ENCODE measurements at regions not wholly inside any gene's neighbourhood (a gene's known extent, or its start where the extent isn't known, plus 50 kb on each side); places are given as distances from the start of the nearest gene placed in this dataset.

- H3K27ac ChIP-seq (ENCODE audit: low read length): no peak overlapping the region
- no peaks in the 10 kb centered on the region for H3K4me1 ChIP-seq (ENCODE audit: control insufficient read depth, insufficient read depth, low read length)
- no peak for DNase-seq
- H3K9me3 ChIP-seq (ENCODE audit: control insufficient read depth, low read depth, low read length): peaks cover 8% of the 10 kb centered on the region
- H3K36me3 ChIP-seq (ENCODE audit: control insufficient read depth, insufficient read depth, low read length): no peaks in the 10 kb centered on the region
- WGBS (ENCODE audit: insufficient coverage, low lambda C conversion rate): no CpG with 5 or more reads among the region's 18 CpGs
- H3K27me3 ChIP-seq (ENCODE audit: control insufficient read depth, insufficient read depth, low read length): no peaks in the 10 kb centered on the region
- H3K4me3 ChIP-seq (ENCODE audit: low read length): no peak overlapping the region
Measured at GRCh38 chr14:106838991-106839769, 1312.8 kb downstream of the TMEM121 start.

- Histone ChIP-seq H3K36me3 (ENCODE audit: control insufficient read depth, insufficient read depth, low read length) (no peaks in the 10 kb centered on the region), H3K9me3 (ENCODE audit: control insufficient read depth, low read depth, low read length) (peaks cover 16% of the 10 kb centered on the region), H3K4me3 (ENCODE audit: low read length) (no peak overlapping the region), H3K27ac (ENCODE audit: low read length) (no peak overlapping the region), H3K4me1 (ENCODE audit: control insufficient read depth, insufficient read depth, low read length) (no peaks in the 10 kb centered on the region), H3K27me3 (ENCODE audit: control insufficient read depth, insufficient read depth, low read length) (no peaks in the 10 kb centered on the region)
- no CpG with 5 or more reads among the region's 2 CpGs for WGBS (ENCODE audit: insufficient coverage, low lambda C conversion rate)
- no peak for DNase-seq
Measured at GRCh38 chr14:106840258-106840657, 1313.9 kb downstream of the TMEM121 start.

DNA sequence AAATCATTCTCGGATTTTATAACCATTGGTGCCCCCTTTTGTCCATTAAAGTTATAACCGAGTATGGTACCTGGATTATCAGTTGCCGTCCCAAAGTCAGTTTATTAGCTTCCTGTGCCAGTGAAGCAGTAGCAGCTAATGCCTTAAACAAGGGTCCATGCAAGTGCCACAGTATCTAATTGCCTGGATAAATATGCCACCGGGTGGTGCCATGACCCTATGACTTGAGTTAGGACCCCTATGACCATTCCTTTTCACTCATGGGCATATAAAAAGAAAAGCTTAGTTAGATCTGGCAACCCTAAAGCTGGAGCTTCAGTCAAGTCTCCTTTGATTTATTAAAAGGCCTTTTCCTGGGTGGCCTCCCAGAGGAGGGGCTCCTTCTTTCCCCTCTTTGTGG, 1314.6 kb downstream of the TMEM121 start:
- Histone ChIP-seq H3K27me3 (ENCODE audit: control insufficient read depth, insufficient read depth, low read length) (no peaks in the 10 kb centered on the region), H3K27ac (ENCODE audit: low read length) (no peak overlapping the region), H3K4me1 (ENCODE audit: control insufficient read depth, insufficient read depth, low read length) (no peaks in the 10 kb centered on the region), H3K4me3 (ENCODE audit: low read length) (no peak overlapping the region), H3K9me3 (ENCODE audit: control insufficient read depth, low read depth, low read length) (peaks cover 15% of the 10 kb centered on the region), H3K36me3 (ENCODE audit: control insufficient read depth, insufficient read depth, low read length) (no peaks in the 10 kb centered on the region)
- DNase-seq: no peak
- WGBS (ENCODE audit: insufficient coverage, low lambda C conversion rate): no CpG with 5 or more reads among the region's 4 CpGs

- Histone ChIP-seq H3K36me3 (ENCODE audit: control insufficient read depth, insufficient read depth, low read length) (no peaks in the 10 kb centered on the region), H3K27ac (ENCODE audit: low read length) (no peak overlapping the region), H3K4me1 (ENCODE audit: control insufficient read depth, insufficient read depth, low read length) (no peaks in the 10 kb centered on the region), H3K4me3 (ENCODE audit: low read length) (no peak overlapping the region), H3K9me3 (ENCODE audit: control insufficient read depth, low read depth, low read length) (peaks cover 15% of the 10 kb centered on the region), H3K27me3 (ENCODE audit: control insufficient read depth, insufficient read depth, low read length) (no peaks in the 10 kb centered on the region)
- no peak for DNase-seq
- WGBS (ENCODE audit: insufficient coverage, low lambda C conversion rate): no CpG with 5 or more reads among the region's 3 CpGs
Measured at GRCh38 chr14:106841701-106842100, 1315.3 kb downstream of the TMEM121 start.

GRCh38 chr14:106842687-106843086, 1316.3 kb downstream of the TMEM121 start:
- Histone ChIP-seq H3K9me3 (ENCODE audit: control insufficient read depth, low read depth, low read length) (peaks cover 15% of the 10 kb centered on the region), H3K27ac (ENCODE audit: low read length) (no peak overlapping the region), H3K4me3 (ENCODE audit: low read length) (no peak overlapping the region), H3K4me1 (ENCODE audit: control insufficient read depth, insufficient read depth, low read length) (no peaks in the 10 kb centered on the region), H3K27me3 (ENCODE audit: control insufficient read depth, insufficient read depth, low read length) (no peaks in the 10 kb centered on the region), H3K36me3 (ENCODE audit: control insufficient read depth, insufficient read depth, low read length) (no peaks in the 10 kb centered on the region)
- 80% methylated on average over 1 of the region's 6 CpGs for WGBS (ENCODE audit: insufficient coverage, low lambda C conversion rate)
- no peak for DNase-seq

DNA sequence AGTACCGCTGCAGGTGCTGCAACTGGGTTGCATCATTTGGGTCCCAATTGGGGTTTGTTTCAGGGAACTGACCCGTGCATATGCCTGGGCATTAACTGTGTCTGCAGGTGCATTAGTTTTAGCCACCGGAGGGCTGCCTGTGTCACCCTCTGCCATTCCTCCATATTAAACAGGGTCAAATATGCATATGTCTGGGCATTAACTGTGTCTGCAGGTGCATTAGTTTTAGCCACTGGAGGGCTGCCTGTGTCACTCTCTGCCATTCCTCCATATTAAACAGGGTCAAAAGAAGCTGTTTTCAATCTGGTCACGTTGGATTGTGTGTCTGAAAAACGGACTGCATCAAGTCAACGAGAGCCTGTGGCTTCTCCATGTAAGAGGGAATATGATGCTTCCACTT, 1317.0 kb downstream of the TMEM121 start:
- no peaks in the 10 kb centered on the region for H3K4me1 ChIP-seq (ENCODE audit: control insufficient read depth, insufficient read depth, low read length)
- H3K4me3 ChIP-seq (ENCODE audit: low read length): no peak overlapping the region
- no peaks in the 10 kb centered on the region for H3K27me3 ChIP-seq (ENCODE audit: control insufficient read depth, insufficient read depth, low read length)
- no peaks in the 10 kb centered on the region for H3K36me3 ChIP-seq (ENCODE audit: control insufficient read depth, insufficient read depth, low read length)
- WGBS (ENCODE audit: insufficient coverage, low lambda C conversion rate): no CpG with 5 or more reads among the region's 6 CpGs
- no peak for DNase-seq
- no peak overlapping the region for H3K27ac ChIP-seq (ENCODE audit: low read length)
- peaks cover 15% of the 10 kb centered on the region for H3K9me3 ChIP-seq (ENCODE audit: control insufficient read depth, low read depth, low read length)

DNA sequence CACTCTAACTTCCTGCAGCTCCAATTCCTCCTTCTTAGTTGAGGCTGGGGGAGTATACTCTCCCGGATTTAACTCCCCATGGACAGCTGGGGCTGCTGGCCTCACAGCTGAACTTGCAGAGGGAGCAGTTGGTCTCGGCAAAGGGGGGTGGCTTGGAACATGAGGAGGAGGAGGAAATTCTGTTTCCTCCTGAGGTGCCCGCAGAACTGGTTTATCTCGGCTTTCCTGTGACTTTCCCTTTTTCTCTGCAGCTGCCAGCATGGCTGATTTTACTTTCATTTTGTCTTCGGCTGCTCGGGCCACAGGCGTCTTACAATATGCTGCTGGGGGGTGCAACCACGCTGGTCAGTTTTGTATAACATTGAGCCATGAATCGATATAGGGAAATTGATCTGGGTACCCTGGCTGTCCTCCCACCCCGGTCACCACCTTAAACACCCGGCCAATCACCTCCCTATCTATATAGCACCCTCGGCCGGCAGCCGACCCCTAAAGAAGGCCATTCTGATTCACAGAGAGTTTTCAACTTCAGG, 1317.6 kb downstream of the TMEM121 start:
- DNase-seq: no peak

GRCh38 chr14:106844608-106845285, 1318.4 kb downstream of the TMEM121 start:
- Histone ChIP-seq H3K4me3 (ENCODE audit: low read length) (no peak overlapping the region), H3K4me1 (ENCODE audit: control insufficient read depth, insufficient read depth, low read length) (no peaks in the 10 kb centered on the region), H3K27me3 (ENCODE audit: control insufficient read depth, insufficient read depth, low read length) (no peaks in the 10 kb centered on the region), H3K36me3 (ENCODE audit: control insufficient read depth, insufficient read depth, low read length) (no peaks in the 10 kb centered on the region), H3K9me3 (ENCODE audit: control insufficient read depth, low read depth, low read length) (peaks cover 15% of the 10 kb centered on the region), H3K27ac (ENCODE audit: low read length) (no peak overlapping the region)
- DNase-seq: no peak
- WGBS (ENCODE audit: insufficient coverage, low lambda C conversion rate): no CpG with 5 or more reads among the region's 56 CpGs

More for the DNA sequence above, 1317.6 kb downstream of the TMEM121 start:
- Histone ChIP-seq H3K27ac (ENCODE audit: low read length) (no peak overlapping the region), H3K4me3 (ENCODE audit: low read length) (no peak overlapping the region), H3K4me1 (ENCODE audit: control insufficient read depth, insufficient read depth, low read length) (no peaks in the 10 kb centered on the region), H3K27me3 (ENCODE audit: control insufficient read depth, insufficient read depth, low read length) (no peaks in the 10 kb centered on the region), H3K36me3 (ENCODE audit: control insufficient read depth, insufficient read depth, low read length) (no peaks in the 10 kb centered on the region), H3K9me3 (ENCODE audit: control insufficient read depth, low read depth, low read length) (peaks cover 15% of the 10 kb centered on the region)
- 87% methylated on average over 3 of the region's 14 CpGs for WGBS (ENCODE audit: insufficient coverage, low lambda C conversion rate)

- H3K4me3 ChIP-seq (ENCODE audit: low read length): no peak overlapping the region
- DNase-seq: no peak
- 81% methylated on average over 6 of the region's 17 CpGs for WGBS (ENCODE audit: insufficient coverage, low lambda C conversion rate)
- peaks cover 15% of the 10 kb centered on the region for H3K9me3 ChIP-seq (ENCODE audit: control insufficient read depth, low read depth, low read length)
- H3K36me3 ChIP-seq (ENCODE audit: control insufficient read depth, insufficient read depth, low read length): no peaks in the 10 kb centered on the region
- no peaks in the 10 kb centered on the region for H3K27me3 ChIP-seq (ENCODE audit: control insufficient read depth, insufficient read depth, low read length)
- H3K27ac ChIP-seq (ENCODE audit: low read length): no peak overlapping the region
- no peaks in the 10 kb centered on the region for H3K4me1 ChIP-seq (ENCODE audit: control insufficient read depth, insufficient read depth, low read length)
Measured at GRCh38 chr14:106845286-106846087, 1319.1 kb downstream of the TMEM121 start.

DNA sequence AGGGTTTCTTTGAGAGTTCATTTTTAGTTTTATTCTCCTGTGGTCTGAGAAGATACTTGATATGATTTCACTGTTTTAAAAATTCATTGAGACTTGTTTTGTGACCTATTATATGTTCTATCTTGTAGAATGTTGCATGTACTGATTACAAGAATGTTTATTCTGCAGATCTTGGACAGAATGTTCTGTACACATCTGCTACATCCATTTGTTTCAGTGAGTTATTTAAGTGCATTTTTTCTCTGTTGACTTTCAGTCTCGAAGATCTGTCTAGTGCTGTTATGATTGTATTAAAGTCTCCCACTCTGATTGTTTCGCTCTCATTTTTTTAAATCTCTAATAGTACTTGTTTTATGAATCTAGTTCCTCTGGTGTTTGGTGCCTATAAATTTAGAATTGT, 1319.8 kb downstream of the TMEM121 start:
- Histone ChIP-seq H3K27ac (ENCODE audit: low read length) (no peak overlapping the region), H3K9me3 (ENCODE audit: control insufficient read depth, low read depth, low read length) (peaks cover 19% of the 10 kb centered on the region), H3K4me1 (ENCODE audit: control insufficient read depth, insufficient read depth, low read length) (no peaks in the 10 kb centered on the region), H3K27me3 (ENCODE audit: control insufficient read depth, insufficient read depth, low read length) (no peaks in the 10 kb centered on the region), H3K4me3 (ENCODE audit: low read length) (no peak overlapping the region), H3K36me3 (ENCODE audit: control insufficient read depth, insufficient read depth, low read length) (no peaks in the 10 kb centered on the region)
- no peak for DNase-seq
- 63% methylated on average over 2 of the region's 2 CpGs for WGBS (ENCODE audit: insufficient coverage, low lambda C conversion rate)

Data from large intestine (tissue), 3 donors.